Peyer's patch (tissue), 4 donors: ENCODE measurements at regions not wholly inside any gene's neighbourhood (a gene's known extent, or its start where the extent isn't known, plus 50 kb on each side); places are given as distances from the start of the nearest gene placed in this dataset.

ENCODE experiments used
- CTCF ChIP-seq, 6 experiments: fragments of 450-650 bp in 4 of 6; fragments of 200-600 bp in 2 of 6; sonication (generic) in 1 of 6; IDR thresholded peaks; one replicate each; pipeline ENCODE4 v1.5.1; 2017 to 2019; ENCODE audit warnings: antibody characterized with exemption in 6 of 6, mild to moderate bottlenecking in 3 of 6, moderate library complexity in 1 of 6
- POLR2A ChIP-seq, 2 donors: fragments of 450-650 bp; IDR thresholded peaks; one replicate each; pipeline ENCODE4 v1.5.1; 2017; ENCODE audit warnings: antibody characterized with exemption in 2 of 2, mild to moderate bottlenecking in 2 of 2, moderate library complexity in 2 of 2

- no peak for TF ChIP-seq CTCF (IDR thresholded peaks at IDR 0.05)
- TF ChIP-seq POLR2A (IDR thresholded peaks at IDR 0.05): no peak
Observed at GRCh38 chr3:72563690-72564370, 284.4 kb downstream of the SHQ1 start.
